SIG-M5 (cell line): ENCODE measurements at regions not wholly inside any gene's neighbourhood (a gene's known extent, or its start where the extent isn't known, plus 50 kb on each side); places are given as distances from the start of the nearest gene placed in this dataset.
"Not testable (repeated sequence)": the region's sequence is repeated elsewhere in the genome, so short reads cannot be mapped to it uniquely, and the experiment has no call there.

Source experiments
- DNase-seq: peaks from one replicate; lab custom pipeline; 2025; lab: John Stamatoyannopoulos, UW

DNA sequence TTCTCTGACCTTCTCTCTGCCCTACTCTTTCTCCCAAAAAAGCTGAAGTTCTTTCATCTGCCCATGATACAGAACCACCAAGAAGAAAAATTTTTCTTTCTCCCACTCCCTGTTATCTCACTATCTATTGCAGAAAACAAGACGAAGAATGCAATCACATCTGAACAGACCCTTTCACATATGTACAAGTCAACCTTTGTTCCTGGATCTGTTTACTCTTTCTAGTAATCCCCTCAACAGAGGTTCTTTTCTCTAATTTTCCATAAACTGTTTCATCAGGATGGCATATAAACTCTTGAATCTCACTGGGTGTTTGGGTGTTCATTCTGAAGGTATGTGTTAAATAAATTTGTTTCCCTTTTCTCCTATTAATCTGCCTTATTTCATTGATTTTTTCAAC, 1262.7 kb upstream of the NRXN1 start:
- no peak for DNase-seq

GRCh38 chr2:52292801-52293200, 1260.9 kb upstream of the NRXN1 start:
- DNase-seq, result no peak

DNA sequence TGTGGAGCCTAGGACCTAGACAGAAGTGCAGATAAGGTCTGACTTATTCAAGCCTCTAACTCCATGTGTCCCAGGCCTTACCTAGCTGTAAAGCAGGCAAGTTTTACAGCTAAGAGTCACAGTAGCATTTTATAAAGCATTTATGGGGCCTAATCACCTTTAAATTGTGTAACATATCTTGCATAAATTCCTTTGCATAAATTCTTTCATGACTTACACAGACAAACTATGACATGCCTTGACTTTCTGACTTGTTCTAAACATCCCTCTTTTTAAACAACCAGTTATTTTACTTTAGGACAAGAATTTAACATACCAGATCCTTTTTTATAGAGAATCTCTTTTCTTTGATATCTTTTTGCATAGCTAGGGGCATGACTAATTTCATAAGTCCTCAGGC, 1257.8 kb upstream of the NRXN1 start:
- DNase-seq, result no peak

DNA sequence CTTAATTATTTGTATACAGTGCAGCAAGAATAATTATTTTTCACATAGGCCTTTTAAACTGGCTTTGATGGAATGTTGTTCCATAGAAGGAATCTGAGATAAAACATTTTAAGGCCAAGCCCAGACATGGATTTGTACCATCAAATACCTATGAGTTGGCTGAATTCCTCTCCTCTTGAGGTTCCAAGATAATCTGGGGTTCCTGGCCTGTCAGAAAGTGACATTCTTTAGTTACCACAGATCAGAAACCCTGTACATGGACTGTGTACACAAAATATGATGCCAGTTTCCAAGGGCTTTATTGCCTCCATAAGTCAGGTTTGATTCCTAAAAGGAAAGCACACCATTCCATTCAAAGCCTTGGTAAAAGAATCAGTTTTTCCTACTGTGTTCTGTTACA, 1256.7 kb upstream of the NRXN1 start:
- DNase-seq, result no peak

DNA sequence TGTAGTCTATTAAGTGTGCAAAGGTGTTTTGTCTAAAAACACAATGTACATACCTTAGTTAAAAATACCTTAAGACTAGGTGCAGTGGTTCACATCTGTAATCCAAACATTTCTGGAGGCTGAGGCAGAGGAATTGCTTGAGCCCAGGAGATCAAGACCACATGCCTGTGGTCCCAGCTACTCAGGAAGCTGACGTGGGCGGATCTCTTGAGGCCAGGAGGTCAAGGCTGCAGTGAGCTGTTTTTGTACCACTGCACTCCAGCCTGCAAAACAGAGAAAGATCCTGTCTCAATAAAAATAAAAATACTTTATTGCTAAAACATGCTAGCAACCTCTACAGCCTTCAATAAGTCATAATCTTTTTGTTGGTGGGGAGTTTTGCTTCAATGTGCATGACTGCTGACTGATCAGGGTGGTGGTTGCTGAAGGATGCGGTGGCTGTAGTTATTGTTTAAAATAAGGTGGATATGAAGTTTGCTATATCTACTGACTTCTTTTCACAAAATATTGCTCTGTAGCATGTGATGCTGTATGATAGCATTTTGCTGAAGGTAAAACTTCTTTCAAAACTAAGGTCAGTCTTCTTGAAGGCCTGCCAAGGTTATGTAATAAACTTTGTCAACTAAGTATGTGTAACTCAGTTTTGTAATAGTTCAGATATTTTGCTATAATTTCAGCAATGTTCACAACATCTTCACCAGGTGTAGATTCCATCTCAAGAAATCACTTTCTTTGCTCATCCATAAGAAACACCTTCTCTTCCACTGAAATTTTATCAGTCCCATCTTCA, 1238.0 kb upstream of the NRXN1 start:
- DNase-seq, result no peak

GRCh38 chr2:52264911-52265310, 1233.0 kb upstream of the NRXN1 start:
- no peak for DNase-seq

DNA sequence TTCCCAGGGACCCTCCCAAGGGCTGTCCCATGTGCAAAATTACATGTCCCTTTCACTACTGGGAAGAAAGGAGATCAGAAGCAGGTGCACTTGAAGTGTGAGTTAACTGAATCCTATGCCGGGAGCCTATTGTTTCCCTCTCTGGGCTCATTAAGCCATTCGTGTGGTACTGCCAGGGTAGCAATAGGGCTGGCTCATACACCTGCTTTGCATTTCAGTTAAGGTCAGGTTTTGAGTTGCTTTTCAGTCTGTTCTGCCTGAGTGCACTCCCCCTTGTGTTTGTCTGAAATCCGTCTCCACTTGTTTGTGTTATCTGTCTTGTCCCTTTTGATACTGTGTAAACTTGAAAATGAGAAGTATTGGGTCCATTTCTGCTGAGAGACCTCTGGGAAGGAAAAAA, 1232.6 kb upstream of the NRXN1 start:
- DNase-seq, result no peak

DNA sequence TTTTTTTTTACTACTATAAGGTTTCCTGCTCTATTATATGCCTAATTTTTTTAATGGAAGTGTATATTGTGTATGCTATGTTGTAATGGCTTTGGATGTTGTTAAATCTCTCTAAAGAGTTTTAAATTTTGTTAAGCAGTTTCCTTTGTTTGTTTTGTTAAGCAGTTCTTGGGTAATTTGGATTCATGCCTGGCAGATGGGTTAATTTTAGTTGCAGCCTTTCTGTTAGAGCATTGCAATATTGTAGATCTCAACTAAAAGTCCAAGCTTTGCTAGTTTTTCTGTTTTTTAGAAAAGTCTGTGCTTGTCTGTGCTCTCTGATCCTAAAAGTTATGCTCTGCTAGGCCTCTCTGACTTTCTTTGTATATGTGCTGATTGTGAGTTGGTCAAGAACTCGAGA, 1229.0 kb upstream of the NRXN1 start:
- no peak for DNase-seq

DNA sequence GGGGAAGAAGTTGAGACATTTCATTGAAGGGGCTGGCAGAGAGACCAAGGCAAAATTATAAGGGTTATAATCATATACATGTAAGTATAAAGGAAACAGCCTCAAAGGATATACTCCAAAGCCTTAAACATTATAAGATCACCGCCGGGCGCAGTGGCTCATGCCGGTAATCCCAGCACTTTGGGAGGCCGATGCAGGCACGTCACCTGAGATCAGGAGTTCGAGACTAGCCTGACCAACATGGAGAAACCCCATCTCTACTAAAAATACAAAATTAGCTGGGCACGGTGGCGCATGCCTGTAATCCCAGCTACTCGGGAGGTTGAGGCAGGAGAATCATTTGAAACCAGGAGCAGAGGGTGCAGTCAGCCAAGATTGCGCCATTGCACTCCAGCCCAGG, 1227.0 kb upstream of the NRXN1 start:
- not testable (repeated sequence) for DNase-seq

DNA sequence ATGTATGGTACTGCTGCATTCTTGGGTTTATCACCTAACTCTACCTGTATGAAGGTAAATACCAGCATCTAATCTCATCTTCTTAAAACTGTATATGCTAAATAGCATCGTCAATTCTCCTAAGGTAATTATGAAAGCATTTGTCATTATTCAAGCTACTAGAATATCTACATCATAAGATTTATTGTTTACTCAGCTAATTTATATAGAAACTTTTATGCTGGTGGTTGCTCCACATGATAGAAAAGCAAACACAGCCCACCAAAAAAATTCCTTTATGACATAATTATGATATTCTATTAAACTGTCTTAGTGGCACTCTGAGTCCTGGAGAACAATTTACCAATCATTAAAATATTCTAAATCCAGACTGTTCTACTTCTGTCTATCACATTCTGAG, 1226.1 kb upstream of the NRXN1 start:
- DNase-seq, result no peak

DNA sequence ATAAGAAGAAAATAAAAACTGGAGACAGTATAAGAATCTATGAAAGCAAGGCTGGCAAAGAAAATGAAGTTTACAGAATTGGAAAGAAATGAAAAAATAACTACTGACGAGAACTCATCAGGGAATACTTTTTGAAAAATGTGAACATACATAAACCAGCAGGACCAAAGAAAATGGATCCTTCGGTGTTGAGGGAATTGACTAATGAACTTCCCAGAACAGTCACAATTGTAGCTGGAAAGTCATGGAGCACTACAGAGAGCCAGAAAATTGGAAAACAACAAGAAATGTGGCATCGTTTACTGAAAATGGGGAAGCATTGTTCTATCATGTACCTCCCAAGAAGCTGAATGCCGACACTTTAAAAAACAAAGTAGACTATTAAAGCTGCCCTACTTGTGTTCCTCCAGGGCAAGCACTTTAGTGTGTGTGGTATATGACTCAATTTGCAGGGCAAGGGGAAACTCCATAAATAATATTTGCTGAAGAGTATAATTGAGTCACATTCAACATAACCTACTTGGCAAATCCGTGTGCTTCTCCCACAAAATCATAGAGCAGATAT, 1221.6 kb upstream of the NRXN1 start:
- no peak for DNase-seq

DNA sequence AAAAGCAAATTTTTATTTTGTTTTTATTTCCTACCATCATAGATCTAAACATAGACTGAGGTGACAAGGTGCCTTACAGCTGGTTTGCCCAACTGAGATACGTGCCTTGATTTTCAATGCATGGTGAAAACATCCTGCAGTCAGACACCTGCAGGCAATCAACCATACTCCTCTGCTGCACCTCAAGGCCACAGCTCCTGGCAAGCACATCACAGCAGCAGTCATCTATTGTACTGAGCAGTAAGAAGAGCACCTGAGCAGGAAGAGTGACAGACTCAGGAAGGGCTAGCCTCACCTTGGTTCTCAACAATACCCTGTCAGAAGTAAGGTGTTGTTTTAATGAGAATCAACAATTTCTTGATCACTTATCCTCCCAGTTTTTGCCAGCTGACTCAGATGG, 1206.8 kb upstream of the NRXN1 start:
- no peak for DNase-seq

GRCh38 chr2:52222128-52222527, 1190.2 kb upstream of the NRXN1 start:
- no peak for DNase-seq

GRCh38 chr2:52220393-52220792, 1188.5 kb upstream of the NRXN1 start:
- DNase-seq, result no peak

DNA sequence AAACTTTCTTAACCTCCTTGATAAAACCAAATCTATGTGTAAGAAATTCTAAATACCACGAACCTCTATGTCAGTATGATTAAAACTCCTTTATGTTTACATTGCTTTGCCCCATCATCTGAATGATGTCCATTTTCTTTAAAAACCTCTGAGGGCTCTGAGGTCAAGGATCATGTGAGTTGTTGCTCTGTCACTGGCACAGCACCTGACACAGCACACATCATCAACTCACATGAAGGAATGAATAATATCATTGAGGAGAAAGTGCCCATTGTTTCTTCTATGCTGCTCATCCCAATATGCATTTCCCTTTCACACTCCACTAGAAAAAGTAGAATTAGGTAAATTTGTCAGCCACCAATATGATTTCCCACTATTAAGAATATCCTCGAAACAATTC, 1178.7 kb upstream of the NRXN1 start:
- DNase-seq, result no peak

DNA sequence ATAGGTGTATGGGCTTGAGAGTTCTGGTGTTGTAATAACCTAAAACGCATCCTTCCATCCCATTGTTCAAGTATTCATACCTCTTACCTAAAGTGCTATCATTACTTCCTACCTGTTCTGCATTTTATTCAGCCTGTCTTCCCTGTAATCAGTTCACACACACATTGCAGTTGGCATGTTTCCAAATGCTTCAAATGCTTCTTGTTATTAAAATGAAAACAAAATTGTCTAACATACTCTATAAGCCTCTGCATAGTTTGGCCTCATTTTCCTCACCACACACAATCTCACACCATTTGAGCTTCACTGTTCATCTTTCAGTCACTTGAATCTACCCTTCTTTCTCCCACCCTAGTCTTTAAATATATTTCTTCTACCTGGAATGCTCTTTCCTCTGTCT, 1178.2 kb upstream of the NRXN1 start:
- no peak for DNase-seq

DNA sequence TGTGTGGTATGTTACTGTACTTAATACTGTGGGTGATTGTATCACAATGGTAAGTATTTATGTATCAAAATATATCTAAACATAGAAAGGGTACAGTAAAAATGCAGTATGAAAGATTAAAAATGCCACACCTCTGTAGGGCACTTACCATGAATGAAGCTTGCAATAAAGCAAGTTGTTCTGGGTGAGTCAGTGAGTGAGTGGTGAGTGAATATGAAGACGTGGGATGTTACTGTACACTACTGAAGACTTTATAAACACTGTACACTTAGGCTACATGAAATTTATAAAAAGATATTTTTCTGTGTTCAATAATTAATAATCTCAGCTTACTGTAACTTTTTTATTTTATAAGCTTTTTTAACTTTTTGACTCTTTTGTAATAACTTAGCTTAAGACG, 1162.4 kb upstream of the NRXN1 start:
- DNase-seq, result no peak

- no peak for DNase-seq
Measured at GRCh38 chr2:52193804-52194203, 1161.9 kb upstream of the NRXN1 start.

- no peak for DNase-seq
Measured at GRCh38 chr2:52192656-52193055, 1160.7 kb upstream of the NRXN1 start.

DNA sequence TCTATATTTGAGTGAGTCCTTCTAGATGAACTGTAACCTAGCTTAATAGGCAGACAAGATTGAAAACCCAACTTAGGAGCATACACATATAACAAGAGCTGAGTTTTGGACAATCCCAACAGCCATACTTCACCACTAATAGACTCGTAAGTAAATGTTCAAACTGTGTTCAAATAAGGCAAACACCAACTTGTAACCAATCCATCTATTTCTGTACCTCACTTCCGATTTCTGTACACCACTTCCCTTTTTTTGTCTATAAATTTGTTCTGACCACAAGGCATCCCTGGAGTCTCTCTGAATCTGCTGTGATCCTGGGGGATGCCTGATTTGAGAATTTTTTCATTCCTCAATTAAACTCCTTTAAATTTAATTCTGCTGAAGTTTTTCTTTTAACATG, 1149.1 kb upstream of the NRXN1 start:
- peak; percentile 50 for DNase-seq

GRCh38 chr2:52178845-52179244, 1146.9 kb upstream of the NRXN1 start:
- DNase-seq, result no peak

DNA sequence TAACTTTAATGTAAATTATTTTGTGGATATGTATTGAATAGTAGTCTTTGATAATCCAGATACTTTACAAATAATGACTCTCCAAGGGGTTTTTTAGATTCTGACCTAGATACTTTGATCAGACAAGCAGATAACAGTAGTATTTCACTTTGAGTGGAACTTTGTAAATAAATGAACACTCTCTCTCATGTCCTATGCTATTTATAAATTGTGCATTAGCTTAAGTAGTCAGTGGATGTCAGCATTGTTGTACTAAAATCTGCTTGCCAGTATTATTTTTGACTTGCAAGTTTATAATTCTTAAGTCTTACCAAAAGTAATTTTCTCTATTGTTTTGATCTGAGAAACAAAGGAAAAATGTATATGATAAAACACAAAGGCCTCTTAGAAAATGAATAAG, 1113.1 kb upstream of the NRXN1 start:
- no peak for DNase-seq

GRCh38 chr2:52144590-52144989, 1112.7 kb upstream of the NRXN1 start:
- no peak for DNase-seq

DNA sequence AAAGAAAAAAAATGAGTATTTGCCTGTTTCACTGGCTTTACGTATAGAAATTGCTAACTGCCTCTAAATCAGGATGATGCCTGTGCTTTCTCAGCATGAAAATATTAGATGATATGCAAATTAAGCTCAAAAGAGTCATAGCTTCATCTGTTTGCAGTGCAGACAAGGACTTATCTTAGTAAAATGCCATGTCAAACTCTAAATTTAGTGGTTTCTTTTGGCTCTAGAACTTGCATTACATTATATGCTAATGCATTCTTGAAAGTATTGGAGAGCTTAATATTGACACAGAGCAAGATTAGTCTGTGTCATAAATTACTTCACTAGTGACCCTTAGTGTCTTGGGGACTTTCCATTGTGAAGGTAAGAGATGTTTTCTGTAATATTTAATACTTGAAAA, 1109.1 kb upstream of the NRXN1 start:
- no peak for DNase-seq
